ENCODE measurements at regions not wholly inside any gene's neighbourhood (a gene's known extent, or its start where the extent isn't known, plus 50 kb on each side); places are given as distances from the start of the nearest gene placed in this dataset.
"Not testable (repeated sequence)": the region's sequence is repeated elsewhere in the genome, so short reads cannot be mapped to it uniquely, and the experiment has no call there.

DNA sequence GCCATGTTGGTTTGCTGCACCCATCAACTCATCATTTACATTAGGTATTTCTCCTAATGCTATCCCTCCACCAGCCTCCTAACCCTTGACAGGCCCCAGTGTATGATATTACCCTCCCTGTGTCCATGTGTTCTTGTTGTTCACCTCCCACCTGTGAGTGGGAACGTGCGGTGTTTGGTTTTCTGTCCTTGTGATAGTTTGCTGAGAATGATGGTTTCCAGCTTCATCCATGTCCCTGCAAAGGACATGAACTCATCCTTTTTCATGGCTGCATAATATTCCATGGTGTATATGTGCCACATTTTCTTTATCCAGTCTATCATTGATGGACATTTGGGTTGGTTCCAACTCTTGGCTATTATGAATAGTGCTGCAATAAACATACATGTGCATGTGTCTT is 184.0 kb downstream of the EDEM1 start:
- TF ChIP-seq POLR2A, POLR2AphosphoS5, EP300 (IDR thresholded peaks at IDR 0.05): not testable (repeated sequence)
- TF ChIP-seq, protein P1, sequence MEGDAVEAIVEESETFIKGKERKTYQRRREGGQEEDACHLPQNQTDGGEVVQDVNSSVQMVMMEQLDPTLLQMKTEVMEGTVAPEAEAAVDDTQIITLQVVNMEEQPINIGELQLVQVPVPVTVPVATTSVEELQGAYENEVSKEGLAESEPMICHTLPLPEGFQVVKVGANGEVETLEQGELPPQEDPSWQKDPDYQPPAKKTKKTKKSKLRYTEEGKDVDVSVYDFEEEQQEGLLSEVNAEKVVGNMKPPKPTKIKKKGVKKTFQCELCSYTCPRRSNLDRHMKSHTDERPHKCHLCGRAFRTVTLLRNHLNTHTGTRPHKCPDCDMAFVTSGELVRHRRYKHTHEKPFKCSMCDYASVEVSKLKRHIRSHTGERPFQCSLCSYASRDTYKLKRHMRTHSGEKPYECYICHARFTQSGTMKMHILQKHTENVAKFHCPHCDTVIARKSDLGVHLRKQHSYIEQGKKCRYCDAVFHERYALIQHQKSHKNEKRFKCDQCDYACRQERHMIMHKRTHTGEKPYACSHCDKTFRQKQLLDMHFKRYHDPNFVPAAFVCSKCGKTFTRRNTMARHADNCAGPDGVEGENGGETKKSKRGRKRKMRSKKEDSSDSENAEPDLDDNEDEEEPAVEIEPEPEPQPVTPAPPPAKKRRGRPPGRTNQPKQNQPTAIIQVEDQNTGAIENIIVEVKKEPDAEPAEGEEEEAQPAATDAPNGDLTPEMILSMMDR (IDR thresholded peaks at IDR 0.05): not testable (repeated sequence)

Data from stomach (tissue), 4 donors.